HepG2 (cell line): ENCODE measurements at regions not wholly inside any gene's neighbourhood (a gene's known extent, or its start where the extent isn't known, plus 50 kb on each side); places are given as distances from the start of the nearest gene placed in this dataset.

Experiments used
- NFYB ChIP-seq: sonication (generic); formaldehyde crosslinking; IDR thresholded peaks from 2 replicates; pipeline ENCODE4 v1.4.0; 2020; ENCODE audit warnings: missing genetic modification reagents
- PITX1 ChIP-seq: sonication (generic); formaldehyde crosslinking; IDR thresholded peaks from 2 replicates; pipeline ENCODE4 v1.5.1; 2020; ENCODE audit warnings: mild to moderate bottlenecking, missing genetic modification reagents
- POLR2A ChIP-seq, 2 experiments: IDR thresholded peaks; 2 replicates each; pipeline ENCODE4 v1.6.1; 2011; ENCODE audit warnings: low read depth in 2 of 2, low read length in 2 of 2, mild to moderate bottlenecking in 1 of 2, moderate library complexity in 1 of 2; ENCODE audit not compliant: insufficient read depth in 1 of 2
- RFX5 ChIP-seq: IDR thresholded peaks from 2 replicates; pipeline ENCODE4 v1.6.1; 2011; ENCODE audit warnings: low read depth, low read length, improper control_type of control experiment
- YEATS2 ChIP-seq: sonication (generic); formaldehyde crosslinking; IDR thresholded peaks from 2 replicates; pipeline ENCODE4 v1.4.0; 2020; ENCODE audit warnings: missing genetic modification reagents, borderline replicate concordance
- ZBTB42 ChIP-seq: sonication (generic); formaldehyde crosslinking; IDR thresholded peaks from 2 replicates; pipeline ENCODE4 v1.5.0; 2020; ENCODE audit warnings: mild to moderate bottlenecking, missing genetic modification reagents
- ZNF383 ChIP-seq: sonication (generic); formaldehyde crosslinking; IDR thresholded peaks from 2 replicates; pipeline ENCODE4 v1.4.0; 2020; ENCODE audit warnings: missing genetic modification reagents, mild to moderate bottlenecking, borderline replicate concordance
- ZNF737 ChIP-seq: sonication (generic); formaldehyde crosslinking; IDR thresholded peaks from 2 replicates; pipeline ENCODE4 v1.5.0; 2020; ENCODE audit warnings: missing genetic modification reagents, mild to moderate bottlenecking, borderline replicate concordance
- ZNF768 ChIP-seq: sonication (generic); formaldehyde crosslinking; IDR thresholded peaks from 2 replicates; pipeline ENCODE4 v1.4.0; 2020; ENCODE audit warnings: missing genetic modification reagents
- TF ChIP-seq, protein P1 (sequence below): sonication (generic); formaldehyde crosslinking; IDR thresholded peaks from 2 replicates; pipeline ENCODE4 v1.4.0; 2020; ENCODE audit warnings: mild to moderate bottlenecking, missing genetic modification reagents, borderline replicate concordance
- TF ChIP-seq, protein P2 (sequence below): sonication (generic); formaldehyde crosslinking; IDR thresholded peaks from 2 replicates; pipeline ENCODE4 v1.4.0; 2020; ENCODE audit warnings: low read depth, missing genetic modification reagents
- TF ChIP-seq, protein P3 (sequence below), 2 experiments: IDR thresholded peaks; 2 replicates each; pipeline ENCODE4 v1.6.1; 2011 to 2012; ENCODE audit warnings: low read length in 2 of 2, borderline replicate concordance in 1 of 2, low read depth in 1 of 2, mild to moderate bottlenecking in 1 of 2, moderate library complexity in 1 of 2
- TF ChIP-seq, protein P4 (sequence below): sonication (generic); formaldehyde crosslinking; IDR thresholded peaks from 2 replicates; pipeline ENCODE4 v1.5.0; 2020; ENCODE audit warnings: mild to moderate bottlenecking, missing genetic modification reagents, moderate library complexity

DNA sequence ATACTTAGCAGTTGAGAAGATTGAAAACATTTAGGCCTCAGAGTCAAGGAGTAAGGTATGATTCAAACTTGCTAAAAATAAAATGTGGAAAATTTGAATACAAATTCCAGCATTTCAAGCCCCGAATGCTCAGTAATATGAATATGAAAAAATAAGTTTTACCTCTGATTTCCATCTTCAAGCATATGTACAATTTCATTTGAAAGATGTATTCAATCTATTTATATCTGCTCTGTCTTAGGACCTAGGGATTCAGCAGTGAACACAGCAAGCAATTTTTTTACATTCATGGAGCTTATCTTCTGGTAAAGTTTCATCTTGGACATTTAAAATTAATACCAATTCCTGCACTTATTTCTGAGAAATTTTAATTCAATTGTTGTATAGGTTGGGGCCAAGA, 262.7 kb upstream of the FOXQ1 start:
- TF ChIP-seq POLR2A (IDR thresholded peaks at IDR 0.05; ENCODE audit: insufficient read depth in 1 of 2, low read depth in 2 of 2, low read length in 2 of 2) (no peak), NFYB (CRISPR knock-in tag) (no peak), ZNF383 (CRISPR knock-in tag) (no peak), PITX1 (no peak), ZNF768 (CRISPR knock-in tag) (no peak), ZNF737 (CRISPR knock-in tag) (no peak), ZBTB42 (CRISPR knock-in tag) (no peak), RFX5 (no peak), YEATS2 (no peak)
- TF ChIP-seq, protein P1, sequence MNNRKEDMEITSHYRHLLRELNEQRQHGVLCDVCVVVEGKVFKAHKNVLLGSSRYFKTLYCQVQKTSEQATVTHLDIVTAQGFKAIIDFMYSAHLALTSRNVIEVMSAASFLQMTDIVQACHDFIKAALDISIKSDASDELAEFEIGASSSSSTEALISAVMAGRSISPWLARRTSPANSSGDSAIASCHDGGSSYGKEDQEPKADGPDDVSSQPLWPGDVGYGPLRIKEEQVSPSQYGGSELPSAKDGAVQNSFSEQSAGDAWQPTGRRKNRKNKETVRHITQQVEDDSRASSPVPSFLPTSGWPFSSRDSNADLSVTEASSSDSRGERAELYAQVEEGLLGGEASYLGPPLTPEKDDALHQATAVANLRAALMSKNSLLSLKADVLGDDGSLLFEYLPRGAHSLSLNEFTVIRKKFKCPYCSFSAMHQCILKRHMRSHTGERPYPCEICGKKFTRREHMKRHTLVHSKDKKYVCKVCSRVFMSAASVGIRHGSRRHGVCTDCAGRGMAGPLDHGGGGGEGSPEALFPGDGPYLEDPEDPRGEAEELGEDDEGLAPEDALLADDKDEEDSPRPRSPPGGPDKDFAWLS: no peak
- TF ChIP-seq, protein P2, sequence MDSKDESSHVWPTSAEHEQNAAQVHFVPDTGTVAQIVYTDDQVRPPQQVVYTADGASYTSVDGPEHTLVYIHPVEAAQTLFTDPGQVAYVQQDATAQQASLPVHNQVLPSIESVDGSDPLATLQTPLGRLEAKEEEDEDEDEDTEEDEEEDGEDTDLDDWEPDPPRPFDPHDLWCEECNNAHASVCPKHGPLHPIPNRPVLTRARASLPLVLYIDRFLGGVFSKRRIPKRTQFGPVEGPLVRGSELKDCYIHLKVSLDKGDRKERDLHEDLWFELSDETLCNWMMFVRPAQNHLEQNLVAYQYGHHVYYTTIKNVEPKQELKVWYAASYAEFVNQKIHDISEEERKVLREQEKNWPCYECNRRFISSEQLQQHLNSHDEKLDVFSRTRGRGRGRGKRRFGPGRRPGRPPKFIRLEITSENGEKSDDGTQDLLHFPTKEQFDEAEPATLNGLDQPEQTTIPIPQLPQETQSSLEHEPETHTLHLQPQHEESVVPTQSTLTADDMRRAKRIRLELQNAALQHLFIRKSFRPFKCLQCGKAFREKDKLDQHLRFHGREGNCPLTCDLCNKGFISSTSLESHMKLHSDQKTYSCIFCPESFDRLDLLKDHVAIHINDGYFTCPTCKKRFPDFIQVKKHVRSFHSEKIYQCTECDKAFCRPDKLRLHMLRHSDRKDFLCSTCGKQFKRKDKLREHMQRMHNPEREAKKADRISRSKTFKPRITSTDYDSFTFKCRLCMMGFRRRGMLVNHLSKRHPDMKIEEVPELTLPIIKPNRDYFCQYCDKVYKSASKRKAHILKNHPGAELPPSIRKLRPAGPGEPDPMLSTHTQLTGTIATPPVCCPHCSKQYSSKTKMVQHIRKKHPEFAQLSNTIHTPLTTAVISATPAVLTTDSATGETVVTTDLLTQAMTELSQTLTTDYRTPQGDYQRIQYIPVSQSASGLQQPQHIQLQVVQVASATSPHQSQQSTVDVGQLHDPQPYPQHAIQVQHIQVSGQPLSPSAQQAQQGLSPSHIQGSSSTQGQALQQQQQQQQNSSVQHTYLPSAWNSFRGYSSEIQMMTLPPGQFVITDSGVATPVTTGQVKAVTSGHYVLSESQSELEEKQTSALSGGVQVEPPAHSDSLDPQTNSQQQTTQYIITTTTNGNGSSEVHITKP (CRISPR knock-in tag): no peak
- TF ChIP-seq, protein P3, sequence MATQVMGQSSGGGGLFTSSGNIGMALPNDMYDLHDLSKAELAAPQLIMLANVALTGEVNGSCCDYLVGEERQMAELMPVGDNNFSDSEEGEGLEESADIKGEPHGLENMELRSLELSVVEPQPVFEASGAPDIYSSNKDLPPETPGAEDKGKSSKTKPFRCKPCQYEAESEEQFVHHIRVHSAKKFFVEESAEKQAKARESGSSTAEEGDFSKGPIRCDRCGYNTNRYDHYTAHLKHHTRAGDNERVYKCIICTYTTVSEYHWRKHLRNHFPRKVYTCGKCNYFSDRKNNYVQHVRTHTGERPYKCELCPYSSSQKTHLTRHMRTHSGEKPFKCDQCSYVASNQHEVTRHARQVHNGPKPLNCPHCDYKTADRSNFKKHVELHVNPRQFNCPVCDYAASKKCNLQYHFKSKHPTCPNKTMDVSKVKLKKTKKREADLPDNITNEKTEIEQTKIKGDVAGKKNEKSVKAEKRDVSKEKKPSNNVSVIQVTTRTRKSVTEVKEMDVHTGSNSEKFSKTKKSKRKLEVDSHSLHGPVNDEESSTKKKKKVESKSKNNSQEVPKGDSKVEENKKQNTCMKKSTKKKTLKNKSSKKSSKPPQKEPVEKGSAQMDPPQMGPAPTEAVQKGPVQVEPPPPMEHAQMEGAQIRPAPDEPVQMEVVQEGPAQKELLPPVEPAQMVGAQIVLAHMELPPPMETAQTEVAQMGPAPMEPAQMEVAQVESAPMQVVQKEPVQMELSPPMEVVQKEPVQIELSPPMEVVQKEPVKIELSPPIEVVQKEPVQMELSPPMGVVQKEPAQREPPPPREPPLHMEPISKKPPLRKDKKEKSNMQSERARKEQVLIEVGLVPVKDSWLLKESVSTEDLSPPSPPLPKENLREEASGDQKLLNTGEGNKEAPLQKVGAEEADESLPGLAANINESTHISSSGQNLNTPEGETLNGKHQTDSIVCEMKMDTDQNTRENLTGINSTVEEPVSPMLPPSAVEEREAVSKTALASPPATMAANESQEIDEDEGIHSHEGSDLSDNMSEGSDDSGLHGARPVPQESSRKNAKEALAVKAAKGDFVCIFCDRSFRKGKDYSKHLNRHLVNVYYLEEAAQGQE (IDR thresholded peaks at IDR 0.05; ENCODE audit: borderline replicate concordance in 1 of 2, low read depth in 1 of 2, low read length in 2 of 2): no peak
- TF ChIP-seq, protein P4, sequence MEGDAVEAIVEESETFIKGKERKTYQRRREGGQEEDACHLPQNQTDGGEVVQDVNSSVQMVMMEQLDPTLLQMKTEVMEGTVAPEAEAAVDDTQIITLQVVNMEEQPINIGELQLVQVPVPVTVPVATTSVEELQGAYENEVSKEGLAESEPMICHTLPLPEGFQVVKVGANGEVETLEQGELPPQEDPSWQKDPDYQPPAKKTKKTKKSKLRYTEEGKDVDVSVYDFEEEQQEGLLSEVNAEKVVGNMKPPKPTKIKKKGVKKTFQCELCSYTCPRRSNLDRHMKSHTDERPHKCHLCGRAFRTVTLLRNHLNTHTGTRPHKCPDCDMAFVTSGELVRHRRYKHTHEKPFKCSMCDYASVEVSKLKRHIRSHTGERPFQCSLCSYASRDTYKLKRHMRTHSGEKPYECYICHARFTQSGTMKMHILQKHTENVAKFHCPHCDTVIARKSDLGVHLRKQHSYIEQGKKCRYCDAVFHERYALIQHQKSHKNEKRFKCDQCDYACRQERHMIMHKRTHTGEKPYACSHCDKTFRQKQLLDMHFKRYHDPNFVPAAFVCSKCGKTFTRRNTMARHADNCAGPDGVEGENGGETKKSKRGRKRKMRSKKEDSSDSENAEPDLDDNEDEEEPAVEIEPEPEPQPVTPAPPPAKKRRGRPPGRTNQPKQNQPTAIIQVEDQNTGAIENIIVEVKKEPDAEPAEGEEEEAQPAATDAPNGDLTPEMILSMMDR: no peak
